Pons (tissue), 1 donor: ENCODE measurements at regions not wholly inside any gene's neighbourhood (a gene's known extent, or its start where the extent isn't known, plus 50 kb on each side); places are given as distances from the start of the nearest gene placed in this dataset.

Experiments used
- DNase-seq: peaks from one replicate; pipeline ENCODE4 v3.0.0-alpha.2; 2016; ENCODE audit warnings: low spot score

- no peak for DNase-seq
These were observed 615.0 kb upstream of the FANCL start for GRCh38 chr2:58856100-58856499.

DNA sequence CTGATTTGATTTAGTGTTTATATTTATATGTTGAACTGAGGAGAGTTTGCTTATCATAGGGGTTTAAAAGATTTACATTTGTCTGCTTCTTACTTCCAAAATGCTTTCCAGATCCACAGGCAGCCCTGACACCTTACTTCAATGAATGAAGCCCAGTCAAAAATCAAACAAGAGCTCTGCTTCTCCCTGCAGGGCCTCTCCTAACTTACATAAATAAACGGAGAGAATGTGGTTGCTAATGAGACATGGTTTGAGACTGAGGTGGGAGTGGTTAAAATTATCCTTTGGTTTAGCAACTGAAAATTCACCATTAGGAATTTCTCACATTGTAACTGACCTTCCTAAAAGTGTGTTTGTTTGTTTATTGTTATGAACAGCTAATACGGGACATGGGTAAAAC, 612.3 kb upstream of the FANCL start:
- no peak for DNase-seq

- DNase-seq = no peak
These were observed 611.8 kb upstream of the FANCL start for GRCh38 chr2:58852905-58853304.

GRCh38 chr2:58852243-58852642, 611.1 kb upstream of the FANCL start:
- DNase-seq = no peak

DNA sequence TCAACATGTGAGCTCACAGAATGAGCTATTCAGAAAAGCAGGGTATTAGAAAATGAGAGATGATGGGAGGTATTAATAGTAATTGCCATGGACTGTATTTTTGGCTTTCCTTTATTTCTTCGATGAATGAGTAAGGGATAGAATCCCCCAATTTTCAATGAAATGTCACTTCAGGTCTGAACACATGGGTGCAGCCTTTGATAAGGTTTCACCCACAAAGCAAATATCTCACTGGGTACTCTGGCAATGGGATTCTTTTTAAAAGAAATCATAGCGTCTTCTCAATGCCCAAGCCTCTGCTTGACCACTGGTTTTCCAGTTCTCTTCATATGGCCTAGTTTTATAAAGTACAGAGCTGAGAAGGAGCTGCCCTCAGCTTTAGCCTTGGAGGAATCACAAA, 610.5 kb upstream of the FANCL start:
- no peak for DNase-seq

- no peak for DNase-seq
These were observed 603.9 kb upstream of the FANCL start for GRCh38 chr2:58845011-58845410.

GRCh38 chr2:58842501-58843155, 601.5 kb upstream of the FANCL start:
- no peak for DNase-seq

DNA sequence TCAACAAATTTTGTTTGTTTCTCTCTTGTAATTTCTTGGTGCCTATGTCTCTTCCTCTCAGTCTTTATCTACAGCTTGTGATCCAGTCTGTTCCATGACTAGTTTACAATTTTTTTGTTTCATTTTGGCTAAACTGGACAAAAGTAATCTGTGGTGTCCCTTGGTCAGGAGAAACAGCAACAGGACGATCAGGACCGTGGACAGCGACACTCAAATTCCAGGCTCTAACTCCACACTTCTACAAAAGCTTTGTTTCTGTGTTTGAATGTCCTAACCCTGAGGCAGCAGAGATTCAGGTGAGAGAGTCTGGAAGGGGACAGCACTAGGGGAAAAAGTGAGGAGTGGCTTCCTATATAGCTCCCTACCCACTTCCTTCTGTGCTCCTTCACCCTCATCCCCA, 593.3 kb upstream of the FANCL start:
- no peak for DNase-seq

- DNase-seq = no peak
These were observed 585.7 kb upstream of the FANCL start for GRCh38 chr2:58826795-58827194.

DNA sequence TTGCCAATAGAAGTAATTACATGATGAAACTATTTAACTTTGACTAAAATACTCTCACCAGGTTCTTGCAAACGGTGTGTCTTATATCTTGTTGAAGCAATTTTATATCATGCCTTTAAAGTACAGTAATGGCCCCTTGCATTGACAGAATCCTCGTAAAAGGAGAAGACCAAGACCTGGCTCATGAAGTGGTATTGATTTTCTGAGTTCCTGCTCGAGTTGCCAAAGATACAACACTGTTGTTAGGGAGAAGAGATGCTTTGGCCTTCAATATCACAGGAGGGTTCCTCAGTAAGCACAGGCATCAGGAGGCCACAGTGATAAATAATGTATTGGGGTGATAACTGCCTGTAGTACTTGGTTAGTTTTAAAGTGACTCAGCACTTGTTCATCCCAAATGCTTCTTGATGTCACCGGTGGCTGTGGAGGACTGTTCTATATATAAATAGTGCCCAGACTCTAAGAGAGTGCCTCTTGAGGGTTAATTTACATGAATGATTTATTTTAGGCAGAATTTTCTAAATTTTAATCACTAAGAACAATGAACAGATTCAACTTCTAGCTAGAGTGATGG, 571.7 kb upstream of the FANCL start:
- no peak for DNase-seq

DNA sequence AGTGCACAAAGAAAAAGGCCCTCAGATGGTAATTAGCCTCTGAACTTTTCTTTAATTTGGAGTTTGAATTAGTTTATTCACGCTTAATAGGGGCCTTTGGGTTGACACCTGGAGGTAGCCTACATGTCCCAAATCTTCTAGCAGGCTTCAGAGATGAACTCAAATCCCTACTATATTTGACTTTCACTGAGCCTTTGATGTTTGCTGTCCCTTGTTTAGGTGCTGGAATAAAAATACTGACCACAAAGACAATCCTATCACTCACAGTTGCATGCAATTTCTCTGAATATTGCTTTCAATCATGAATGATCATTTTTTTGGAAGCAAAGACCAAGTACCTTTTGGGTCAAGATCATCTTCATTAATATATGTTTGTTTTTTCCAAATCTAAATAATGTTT, 564.0 kb upstream of the FANCL start:
- DNase-seq = no peak

- DNase-seq = no peak
These were observed 562.1 kb upstream of the FANCL start for GRCh38 chr2:58803192-58803591.

GRCh38 chr2:58800881-58801280, 559.8 kb upstream of the FANCL start:
- no peak for DNase-seq

DNA sequence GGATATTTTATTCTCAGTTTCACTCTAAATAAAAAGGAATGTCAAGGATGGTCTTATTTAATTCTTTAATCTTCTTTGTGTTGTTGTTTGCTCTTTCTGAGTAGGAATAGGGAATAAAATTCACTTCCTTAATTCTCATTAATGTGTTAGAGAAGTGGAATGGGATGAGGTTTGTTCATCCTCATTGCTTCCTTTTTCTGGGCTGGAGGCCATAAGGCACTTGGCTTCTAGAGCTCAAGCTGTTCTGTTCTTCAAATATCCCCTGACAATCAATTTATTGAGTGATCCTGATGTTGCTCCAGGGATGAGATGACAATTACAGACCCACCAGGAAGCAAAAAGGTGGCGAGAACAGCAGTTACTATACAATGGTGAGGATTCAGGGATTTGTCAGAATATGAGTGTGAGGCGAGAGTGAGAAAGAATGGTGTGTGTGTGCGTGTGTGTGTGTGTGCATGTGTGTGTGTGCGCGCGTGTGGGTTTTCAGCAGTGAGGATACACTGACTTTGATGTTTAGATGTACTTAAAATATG, 557.6 kb upstream of the FANCL start:
- peak; percentile 5 for DNase-seq

DNA sequence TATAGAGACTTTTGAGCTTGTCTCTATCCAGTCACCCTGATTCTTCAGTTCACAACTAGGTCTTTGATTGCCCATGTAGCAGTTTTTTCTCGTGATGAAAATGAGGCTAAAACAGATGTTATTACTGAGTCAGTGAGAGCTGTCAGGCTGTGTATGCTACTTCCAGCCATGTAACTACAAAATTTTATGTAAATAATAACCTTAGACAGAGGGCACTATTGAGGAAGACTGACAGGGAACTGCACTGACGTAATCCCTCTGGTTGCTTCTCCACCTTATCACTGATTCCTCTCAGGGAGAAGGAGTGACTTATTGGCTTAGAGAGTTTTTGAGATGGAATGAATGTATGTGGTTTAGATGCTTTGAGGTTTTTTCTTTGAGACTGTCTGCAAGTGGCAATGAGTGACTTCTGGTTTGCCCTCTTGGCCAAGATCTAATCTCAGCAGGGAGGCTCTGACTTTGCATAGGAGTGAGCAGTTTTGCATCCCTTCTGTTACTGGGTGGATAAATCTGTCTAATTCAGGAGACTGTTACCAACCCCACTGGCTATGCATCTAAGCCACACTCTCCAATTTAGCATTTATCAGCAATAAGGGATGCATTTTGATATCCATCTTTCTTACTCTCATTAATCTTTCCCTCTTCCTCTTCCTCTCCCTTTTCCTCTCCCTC, 555.2 kb upstream of the FANCL start:
- peak; percentile 8 for DNase-seq

- DNase-seq = no peak
These were observed 553.8 kb upstream of the FANCL start for GRCh38 chr2:58794916-58795315.

GRCh38 chr2:58794103-58794502, 553.0 kb upstream of the FANCL start:
- DNase-seq = no peak

DNA sequence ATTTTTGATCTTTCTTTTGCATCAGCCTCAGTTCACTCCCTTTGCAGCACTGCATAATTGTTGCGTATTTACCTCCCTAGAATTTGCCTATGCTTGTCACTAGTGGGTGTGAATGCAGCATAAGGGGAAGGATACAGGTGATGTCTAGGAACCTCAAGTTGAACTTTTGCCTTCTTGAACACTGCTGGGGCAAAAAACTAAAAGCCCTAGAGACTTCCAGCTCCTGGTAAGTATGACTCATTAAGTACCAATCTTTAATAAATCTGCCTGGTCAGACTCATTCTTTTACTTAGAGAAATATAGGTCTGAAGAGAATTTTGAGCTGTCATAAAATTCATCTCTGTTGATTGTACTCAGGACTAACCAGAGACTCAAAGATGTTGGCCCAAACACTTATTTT, 547.3 kb upstream of the FANCL start:
- no peak for DNase-seq

GRCh38 chr2:58770846-58771245, 529.7 kb upstream of the FANCL start:
- no peak for DNase-seq

DNA sequence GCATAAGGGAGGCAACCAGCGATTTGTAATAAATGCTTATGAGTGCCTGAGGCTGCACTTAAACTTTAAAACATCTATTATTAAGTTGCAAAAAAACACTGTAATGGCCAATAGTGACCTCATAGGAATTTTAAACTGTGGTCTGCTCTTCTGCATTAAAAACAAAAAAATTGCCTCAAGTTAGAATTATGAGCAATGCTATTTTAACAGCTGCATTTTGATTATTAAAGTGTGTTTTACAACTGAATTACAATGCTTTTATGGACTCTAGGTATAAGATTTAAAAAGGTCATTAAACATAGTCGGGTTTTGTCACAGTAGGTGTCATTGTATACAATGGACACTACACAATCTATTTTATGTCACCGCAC, 528.7 kb upstream of the FANCL start:
- no peak for DNase-seq

DNA sequence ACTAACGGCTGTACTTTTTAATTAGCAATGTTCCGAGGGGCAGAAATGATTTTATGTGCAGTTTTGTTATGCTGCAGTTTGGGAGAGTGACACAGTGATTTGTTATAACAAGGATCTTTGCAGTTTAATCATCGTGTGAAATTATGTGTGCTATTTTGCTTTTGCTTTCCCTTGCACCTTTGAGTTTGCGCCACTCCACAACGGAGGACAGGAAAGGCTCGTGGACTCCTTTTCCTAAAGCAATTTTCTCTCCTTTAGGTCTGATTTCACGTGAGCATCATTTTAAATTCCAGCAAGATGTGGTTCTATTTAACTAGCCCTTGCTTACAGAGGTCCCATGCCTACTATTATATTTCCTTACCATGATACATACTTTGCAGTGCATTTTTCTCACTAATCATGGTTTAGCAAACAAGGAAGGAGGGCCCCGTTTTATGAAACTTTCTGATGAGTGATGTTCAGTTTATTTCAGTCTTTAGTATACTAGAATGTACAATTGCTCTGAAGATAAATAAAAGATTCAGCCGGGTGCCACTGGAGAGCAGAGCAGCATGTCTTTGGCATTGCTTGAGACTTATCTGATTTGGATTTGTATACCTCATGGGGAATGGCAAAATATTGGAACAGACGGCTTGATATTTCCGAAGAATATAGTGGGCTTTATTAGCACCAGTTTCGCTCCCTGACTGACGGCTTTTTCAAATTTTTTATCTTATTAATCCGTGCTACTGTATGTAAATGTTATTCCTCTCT, 528.2 kb upstream of the FANCL start:
- DNase-seq = no peak

- DNase-seq = no peak
These were observed 527.6 kb upstream of the FANCL start for GRCh38 chr2:58768715-58769080.
